C4-2B (cell line): ENCODE measurements at regions not wholly inside any gene's neighbourhood (a gene's known extent, or its start where the extent isn't known, plus 50 kb on each side); places are given as distances from the start of the nearest gene placed in this dataset.

Experiments used
- H3K27ac ChIP-seq: fragments of 450-650 bp; 2 replicates; pipeline ENCODE4 v1.5.1; 2017
- CTCF ChIP-seq: fragments of 450-650 bp; conservative IDR thresholded peaks from 2 replicates; pipeline ENCODE4 v1.5.1; 2017; ENCODE audit warnings: mild to moderate bottlenecking
- ZFX ChIP-seq: fragments of 450-650 bp; IDR thresholded peaks from 2 replicates; pipeline ENCODE4 v1.6.1; 2017

GRCh38 chr7:25503306-25503705 is 275.0 kb upstream of the NPVF start:
- TF ChIP-seq ZFX (no peak), CTCF (no peak)
- no peak overlapping the region for H3K27ac ChIP-seq

GRCh38 chr7:25512061-25512687 is 283.9 kb upstream of the NPVF start:
- TF ChIP-seq CTCF (no peak), ZFX (no peak)
- no peak overlapping the region for H3K27ac ChIP-seq

GRCh38 chr7:25515633-25516275 is 287.5 kb upstream of the NPVF start:
- no peak overlapping the region for H3K27ac ChIP-seq
- no peak for TF ChIP-seq CTCF
- no peak for TF ChIP-seq ZFX

- H3K27ac ChIP-seq: no peak overlapping the region
- TF ChIP-seq ZFX (no peak), CTCF (no peak)
These were observed 289.6 kb upstream of the NPVF start for GRCh38 chr7:25517906-25518305.

- H3K27ac ChIP-seq: no peak overlapping the region
- TF ChIP-seq ZFX: no peak
- TF ChIP-seq CTCF: no peak
These were observed 291.7 kb upstream of the NPVF start for GRCh38 chr7:25520017-25520416.

GRCh38 chr7:25520516-25520915 is 292.2 kb upstream of the NPVF start:
- TF ChIP-seq CTCF: no peak
- TF ChIP-seq ZFX: no peak
- H3K27ac ChIP-seq: no peak overlapping the region

GRCh38 chr7:25521236-25521635 is 292.9 kb upstream of the NPVF start:
- TF ChIP-seq CTCF (no peak), ZFX (no peak)
- H3K27ac ChIP-seq: no peak overlapping the region
